ENCODE measurements at regions not wholly inside any gene's neighbourhood (a gene's known extent, or its start where the extent isn't known, plus 50 kb on each side); places are given as distances from the start of the nearest gene placed in this dataset.

DNA sequence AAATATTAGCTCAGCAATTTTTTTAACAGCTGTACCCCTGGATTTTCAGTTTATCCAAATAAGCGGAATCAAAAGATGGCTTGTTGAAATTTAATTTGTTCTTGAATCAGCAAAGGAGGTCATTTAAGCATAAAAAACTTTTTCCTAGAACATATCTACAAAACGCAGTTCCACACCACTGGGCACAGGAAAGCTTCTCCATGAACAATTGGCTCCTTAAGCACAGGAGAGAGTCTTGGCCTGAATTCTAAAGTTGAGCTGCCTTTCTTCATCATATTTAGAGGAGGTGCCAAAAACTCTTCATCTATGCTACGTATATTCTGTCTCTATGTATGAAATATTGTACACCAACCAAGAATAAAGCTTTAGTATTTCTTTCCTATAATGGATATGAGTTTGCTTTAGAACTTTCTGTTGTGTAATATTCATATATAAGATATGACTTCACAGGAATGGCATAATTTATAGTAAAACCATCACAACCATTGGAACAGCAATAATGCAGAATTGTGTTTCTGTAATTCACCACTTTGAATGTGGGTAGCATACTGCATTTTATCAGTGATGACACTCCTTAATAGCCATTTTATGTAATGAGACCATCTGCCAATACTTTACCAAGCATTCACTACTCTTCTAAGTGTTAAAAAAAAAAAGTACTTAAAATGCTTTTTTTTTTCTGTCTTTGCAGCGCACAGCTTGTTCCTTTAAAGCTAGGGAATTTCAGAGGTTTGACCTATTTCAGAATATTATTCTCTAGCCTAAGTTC is 263.7 kb downstream of the SLITRK6 start:
- no peak for DNase-seq

DNA sequence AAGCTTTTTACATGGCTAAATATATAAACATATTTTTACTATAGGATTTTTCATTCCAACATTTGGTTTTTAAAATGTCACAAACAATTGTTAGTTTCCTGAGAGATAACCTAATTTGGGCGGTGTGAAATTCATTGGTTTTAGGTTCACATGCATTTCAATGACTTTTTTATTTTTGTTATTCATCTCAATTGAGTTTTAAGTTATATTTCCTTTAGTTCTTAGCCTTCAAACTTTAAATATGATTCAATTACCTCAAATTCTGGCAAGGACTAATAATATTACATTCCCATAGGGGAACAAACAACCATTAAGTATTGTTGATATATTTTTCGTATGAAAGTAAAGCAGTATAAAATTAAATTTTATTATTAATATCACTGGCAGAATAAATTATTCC is 265.3 kb downstream of the SLITRK6 start:
- DNase-seq: no peak

DNA sequence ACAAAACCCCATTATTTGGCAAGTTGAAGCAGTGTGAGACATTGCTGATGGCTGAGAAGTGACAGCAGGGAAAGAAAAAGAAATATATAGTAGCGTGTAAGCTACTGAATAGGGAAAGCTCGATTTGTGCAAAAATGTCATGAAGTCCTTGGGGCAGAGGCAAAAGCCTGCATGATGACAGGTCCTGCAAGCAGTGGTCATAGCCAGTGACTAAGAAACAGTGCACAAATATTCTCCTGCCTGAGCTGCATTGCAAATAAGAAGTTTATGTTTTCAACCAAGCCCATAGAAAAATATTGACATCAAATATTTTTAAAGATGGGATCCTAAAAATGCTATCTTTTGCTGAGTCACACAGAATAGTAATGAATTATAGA is 270.0 kb downstream of the SLITRK6 start:
- DNase-seq: no peak

DNA sequence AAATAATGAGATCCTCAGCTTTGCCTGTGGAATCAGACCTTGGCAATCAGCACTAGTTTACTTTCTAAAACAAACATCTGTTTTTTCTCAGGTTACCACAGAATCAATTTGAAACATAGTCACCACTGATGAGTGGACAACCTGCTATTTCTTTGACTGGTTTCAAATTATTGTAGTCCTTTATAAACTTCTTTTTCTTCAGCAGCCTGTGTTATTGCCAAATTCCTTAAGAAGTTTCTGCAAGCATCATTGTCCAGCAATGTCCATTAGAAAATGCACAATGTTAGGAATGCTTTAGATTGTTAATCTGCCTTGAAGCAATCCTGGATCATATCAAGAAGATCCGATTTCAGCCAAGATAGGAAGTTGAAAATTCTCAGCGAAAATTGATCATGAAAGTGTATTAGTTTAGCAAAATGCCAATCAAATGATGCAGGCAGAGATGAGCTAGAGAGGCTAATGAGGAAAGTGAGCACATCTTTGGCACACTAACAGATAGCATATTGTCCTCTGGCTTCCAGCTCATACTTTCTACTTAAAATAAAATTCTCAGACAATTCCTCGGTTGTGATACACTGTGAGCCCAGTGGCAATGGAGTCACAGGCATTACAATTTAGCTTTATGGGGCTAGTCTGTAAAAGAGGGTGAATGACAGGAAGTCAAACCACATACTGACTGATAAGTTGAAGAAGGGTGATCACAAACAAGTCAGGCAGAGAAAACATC is 270.6 kb downstream of the SLITRK6 start:
- DNase-seq: no peak

DNA sequence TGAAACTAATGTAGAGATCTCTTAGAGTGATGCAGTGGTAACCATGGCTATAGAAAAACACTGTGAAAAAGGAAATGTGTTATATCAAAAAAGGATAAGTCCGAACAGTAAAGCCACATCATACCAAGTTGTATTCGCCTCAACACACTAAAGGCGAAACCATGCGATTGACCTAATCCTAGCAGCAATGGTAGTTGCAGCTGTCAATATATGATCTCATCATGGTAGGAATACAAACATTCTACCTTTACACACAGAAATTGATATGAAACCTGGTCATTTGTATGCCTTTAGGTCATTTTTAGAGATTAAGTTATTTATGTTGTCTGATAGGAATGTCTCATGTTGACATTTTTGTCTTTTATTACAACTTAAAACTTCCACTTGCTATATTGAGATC is 271.9 kb downstream of the SLITRK6 start:
- DNase-seq: no peak

DNA sequence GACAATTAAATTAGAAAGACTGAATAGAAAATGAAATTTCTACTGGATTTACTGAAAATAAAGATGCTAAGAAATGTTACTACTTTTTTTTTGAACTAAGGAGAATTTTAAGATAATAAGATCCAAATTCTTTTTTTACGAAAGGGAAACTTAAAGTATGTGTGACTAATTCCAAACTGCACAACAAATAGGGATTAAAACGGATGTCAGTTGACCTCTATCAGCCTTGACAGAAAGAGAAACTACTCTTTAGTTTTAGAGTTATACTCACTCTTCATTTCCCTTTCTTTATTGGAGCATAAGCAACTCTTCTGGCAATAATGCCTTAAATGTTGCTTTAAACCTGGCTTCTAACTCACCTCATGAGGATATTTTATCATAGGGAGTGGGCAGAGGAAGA is 273.8 kb downstream of the SLITRK6 start:
- no peak for DNase-seq

DNA sequence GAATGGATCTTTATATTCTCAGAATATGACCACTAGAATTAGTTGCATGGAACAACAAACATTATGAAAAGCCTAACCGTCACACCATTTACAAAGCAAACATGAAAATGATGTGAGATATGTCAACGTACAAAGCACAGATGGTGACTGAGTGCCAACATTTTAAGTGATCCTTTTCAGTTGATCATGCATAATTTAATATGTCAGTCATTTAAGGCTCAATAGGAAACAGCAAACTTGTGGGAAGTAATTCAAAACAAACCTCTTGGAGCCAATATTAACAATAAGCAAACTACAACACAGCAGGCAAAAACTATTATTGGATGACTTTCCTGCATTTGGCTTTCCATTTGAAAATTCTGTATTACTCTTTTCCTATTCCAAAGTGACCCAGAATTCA is 277.6 kb downstream of the SLITRK6 start:
- DNase-seq: peak; percentile 98

DNA sequence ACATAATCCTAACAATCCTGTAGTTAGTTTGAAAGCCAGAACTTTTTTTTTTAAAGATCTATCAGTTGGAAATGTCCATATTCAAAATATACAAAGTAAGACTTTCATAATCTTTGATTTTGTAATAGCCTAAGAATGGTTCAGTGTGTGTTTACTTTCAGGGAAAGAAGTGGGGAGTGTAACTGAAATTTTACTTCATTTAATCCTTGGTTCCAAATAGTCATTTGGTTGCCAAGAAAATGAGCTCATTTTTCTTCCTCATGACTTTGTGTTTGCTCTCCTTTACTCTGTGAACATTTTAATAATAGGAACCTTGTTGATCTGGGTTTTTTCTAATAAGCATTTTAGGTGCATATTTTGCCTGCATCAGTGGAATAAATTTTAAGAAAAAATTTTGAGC is 278.8 kb downstream of the SLITRK6 start:
- DNase-seq: no peak

DNA sequence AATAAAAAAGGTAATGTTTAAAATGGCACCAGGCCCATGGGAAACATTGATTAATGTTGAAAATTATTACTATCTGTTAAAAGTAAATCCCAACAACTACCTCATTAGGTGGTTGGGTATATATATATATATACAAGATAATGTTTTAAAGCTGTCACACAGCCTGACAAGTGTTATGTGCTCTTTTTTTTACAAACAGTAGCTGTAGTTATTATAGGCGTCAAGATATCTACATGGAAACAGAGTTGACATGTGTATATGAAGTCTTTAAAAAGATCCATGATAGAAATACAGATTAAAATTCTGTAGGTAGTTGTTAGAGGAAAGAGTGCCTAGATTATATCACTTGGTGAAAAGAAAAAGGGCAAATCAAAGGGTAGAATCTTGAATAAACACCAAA is 279.9 kb downstream of the SLITRK6 start:
- no peak for DNase-seq

DNA sequence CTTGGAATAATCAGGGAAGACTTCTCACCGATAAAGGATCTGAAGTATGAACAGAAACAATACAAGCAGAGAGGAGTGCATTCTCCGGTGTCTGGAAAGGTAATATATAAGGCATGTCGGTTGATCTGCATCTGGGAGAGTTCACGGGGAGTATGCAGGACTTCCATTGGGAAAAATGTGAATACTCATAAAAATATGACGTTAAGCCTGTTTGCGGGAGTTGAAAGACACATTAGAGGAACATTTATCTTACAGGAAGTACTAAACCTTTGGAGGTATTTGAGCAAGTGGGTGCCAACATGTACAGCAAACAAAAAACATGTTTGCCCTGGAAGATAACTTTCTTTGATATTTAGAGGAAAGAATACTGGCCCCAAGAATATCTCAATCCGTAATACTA is 286.8 kb downstream of the SLITRK6 start:
- DNase-seq: no peak

DNA sequence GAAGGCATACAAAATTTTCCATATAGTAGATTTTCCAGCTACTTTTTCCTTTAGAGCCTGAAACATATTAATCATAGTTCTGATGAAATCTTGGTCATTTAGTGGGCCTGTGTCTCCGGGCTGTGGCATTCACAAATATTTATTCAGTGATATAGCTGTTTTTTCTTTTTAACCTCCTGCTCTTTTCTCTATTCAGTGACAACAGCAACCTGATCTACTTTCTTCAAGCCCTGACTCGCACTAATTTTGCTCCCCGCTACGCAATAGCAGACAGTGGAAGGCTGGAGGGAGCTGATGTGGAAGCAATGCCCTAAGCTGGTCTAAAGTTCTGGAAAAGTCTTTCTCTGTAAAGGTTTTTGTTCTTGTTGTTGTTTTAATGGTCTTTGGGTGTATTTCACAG is 289.7 kb downstream of the SLITRK6 start:
- DNase-seq: no peak

DNA sequence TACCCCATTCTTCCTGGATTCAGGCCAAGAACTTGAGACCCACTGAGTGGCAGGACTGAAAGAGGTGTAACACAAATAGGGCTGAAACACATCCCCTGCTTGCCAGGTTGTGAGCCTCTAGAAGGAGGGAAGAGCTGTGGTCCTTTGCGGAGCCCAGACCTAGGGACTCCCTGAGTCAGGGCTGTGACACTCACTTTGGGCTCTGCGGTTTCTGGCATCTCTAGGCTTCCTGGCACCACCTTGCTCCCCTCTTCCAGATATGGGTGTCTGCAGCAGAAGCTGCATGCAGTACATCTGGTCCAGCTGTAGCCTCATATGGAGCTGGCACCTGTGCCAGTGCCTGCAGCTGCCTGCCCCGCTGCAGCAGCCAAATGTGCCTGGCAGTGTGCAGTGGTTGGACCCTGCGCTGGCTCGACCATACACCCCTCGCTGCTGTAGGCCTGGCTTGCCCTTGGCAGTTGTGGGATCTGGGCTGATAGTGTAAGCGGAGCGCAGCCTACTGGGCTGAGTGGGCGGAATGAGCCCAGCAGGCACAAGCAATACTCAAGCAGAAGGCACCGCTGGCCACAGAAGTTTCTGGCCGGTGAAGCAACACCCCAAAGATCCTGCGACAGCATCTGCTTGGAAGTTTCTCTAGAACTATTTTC is 290.4 kb downstream of the SLITRK6 start:
- DNase-seq: no peak

DNA sequence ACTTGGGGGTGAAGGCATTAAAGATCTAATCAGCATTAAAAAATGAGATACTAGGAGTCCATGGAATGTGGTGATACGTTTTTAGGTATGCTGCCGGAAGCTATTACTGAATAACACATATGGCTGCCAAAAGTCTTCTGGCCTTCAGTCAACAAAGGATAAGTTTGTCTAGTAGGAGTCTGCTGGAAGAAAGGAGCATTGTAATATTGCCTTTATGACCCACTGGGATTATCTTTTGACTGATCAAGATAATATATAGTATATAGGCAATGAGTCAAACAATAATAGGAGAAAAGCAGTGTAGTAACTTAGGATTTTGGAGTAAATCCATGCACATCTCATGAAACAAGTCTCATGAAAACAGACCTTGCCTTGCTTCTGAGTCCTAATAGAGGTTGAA is 295.4 kb downstream of the SLITRK6 start:
- no peak for DNase-seq

DNA sequence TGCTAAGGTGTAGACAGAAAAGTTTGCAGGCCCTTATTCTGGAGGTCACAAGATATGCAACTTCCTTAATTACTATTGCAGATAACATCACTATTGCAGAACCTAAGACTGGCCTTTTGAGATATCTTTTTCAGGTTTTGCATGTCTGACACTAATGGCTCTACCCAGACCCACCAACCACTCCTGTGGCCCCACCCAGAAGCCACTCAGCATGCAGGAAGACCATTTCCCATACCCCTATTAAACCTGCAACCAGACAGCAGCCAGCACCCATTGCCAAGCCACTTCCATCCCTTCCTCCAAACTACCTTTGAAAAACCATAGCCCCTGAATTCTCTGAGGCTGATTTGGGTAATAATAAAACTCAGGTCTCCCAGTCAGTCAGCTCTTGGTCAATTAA is 297.6 kb downstream of the SLITRK6 start:
- DNase-seq: no peak

DNA sequence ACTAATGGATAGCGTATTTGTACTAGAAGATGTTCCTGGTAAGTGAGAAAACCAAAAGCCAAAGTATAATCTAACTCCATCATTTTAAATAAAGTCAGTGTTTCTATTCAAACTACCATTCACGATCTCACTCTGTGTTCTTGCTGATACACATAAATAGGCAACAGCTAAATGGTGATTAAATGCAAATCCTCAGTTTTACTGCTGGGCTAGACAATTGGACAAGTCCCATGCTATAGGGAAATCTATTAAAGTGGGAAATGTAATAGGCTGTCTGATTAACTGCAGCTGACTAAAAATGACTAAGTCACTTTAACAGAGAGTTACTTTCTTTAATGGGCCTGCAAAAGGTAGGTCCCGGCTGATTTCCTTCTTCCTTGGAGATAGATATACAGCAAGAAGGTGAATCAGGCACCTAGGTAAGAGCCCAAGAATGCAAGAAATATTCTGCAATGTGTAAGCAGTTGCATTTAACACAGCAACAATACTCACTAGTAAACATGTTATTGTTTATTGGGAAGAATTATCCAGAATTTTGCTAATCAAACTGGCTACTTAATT is 298.4 kb downstream of the SLITRK6 start:
- DNase-seq: no peak

DNA sequence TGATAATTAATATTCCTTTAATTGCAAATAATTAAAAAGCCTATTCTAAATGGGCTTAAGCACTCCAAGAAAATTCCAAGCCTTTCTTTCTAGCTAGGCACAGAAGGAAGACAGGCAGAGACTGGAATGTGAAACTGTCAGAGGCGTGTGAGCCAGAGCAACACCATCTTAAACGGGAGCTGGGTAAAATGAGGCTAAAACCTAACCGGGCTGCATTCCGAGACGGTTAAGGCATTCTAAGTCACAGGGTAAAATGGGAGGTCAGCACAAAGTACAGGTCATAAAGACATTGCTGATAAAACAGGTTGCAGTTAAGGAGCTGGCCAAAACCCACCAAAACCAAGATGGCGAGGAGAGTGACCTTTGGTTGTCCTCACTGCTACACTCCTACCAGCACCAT is 300.4 kb downstream of the SLITRK6 start:
- no peak for DNase-seq

DNA sequence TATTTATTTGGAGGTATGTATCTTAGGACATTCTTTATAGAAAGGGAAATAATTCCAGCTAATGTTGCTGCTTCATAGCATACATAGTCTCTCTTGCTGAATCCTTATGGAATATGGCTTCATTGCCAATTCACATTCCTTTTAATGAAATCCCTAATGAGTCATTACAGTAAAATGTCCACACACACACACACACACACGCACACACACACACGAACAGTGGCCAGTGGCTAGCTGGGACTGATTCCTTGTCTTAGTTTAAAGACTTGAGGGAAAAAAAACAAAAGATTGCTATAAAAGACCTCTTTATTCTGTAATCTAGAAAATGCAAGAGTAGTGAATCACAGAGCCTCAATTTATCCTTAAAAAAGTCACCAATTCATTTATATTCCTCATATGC is 301.6 kb downstream of the SLITRK6 start:
- no peak for DNase-seq

DNA sequence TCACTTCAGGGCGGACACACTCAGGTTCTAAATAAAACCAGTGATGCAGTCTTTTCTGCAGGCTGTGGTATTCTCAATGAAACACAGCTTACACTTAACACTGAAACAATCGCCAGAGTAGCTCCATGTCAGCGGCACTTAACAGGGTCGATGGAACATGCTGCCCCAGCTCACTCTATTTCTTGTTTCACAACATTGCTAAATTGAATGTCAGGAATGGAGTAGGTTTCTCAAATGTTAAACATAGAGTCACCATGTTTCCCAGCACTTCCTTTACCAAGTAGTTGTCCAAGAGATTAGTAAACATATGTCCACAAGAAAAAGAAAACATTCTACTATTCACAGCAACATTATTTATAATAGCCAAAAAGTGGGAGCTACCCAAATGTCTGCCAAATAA is 306.9 kb downstream of the SLITRK6 start:
- DNase-seq: no peak

DNA sequence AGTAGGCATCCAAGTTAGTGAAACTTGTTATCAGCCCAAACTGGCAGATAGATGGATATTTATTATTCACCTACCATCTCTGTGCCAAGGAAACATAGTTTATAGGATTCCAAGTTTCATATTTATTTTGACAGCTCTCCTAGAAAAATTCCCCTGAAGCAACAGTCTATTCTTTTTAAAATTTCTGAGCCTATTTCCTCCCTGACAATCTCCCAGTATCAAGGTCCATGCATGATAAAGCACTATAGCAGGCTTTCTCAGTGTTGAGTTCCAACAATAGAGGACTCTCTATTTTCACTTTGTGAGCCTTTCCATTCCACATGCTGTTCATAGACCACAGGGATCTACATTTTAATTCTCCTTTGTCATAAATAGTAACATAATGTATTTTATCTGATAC is 312.6 kb downstream of the SLITRK6 start:
- DNase-seq: no peak

DNA sequence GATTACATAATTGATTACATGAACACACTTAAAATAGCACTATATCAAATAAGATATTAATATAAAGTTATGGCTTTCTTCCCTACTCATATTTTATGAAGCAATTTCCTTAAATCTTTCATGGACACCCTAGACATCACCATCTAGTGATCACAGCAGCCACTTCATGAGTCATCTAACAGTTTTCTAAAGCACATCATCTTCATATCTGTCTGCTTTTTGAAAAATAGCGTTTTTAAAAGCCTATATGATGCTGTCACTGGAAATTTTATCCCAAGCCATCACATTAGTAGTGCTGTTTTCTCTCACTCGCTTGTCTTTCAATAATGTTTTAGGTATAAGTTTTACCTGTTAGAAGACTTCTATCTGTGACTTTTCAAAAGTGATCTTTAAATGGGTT is 326.1 kb downstream of the SLITRK6 start:
- DNase-seq: no peak

DNA sequence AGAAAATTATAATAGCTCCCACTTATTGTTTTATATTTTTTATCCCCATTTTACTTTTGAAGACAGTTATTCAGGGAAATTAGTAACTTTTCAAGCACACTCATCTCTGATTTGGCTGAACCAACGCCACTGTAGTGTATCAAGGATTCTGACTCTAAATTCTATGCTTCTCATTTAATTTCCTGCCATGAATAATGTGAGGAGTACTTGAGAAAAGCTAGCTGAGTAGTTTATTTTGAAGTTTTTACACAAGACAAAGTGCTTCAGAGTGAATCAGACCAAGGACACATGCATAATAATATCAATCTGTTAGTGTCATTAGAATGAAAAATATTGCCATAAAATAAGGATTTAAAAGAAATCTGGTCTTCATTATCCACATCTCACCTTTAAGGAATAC is 329.9 kb downstream of the SLITRK6 start:
- no peak for DNase-seq

DNA sequence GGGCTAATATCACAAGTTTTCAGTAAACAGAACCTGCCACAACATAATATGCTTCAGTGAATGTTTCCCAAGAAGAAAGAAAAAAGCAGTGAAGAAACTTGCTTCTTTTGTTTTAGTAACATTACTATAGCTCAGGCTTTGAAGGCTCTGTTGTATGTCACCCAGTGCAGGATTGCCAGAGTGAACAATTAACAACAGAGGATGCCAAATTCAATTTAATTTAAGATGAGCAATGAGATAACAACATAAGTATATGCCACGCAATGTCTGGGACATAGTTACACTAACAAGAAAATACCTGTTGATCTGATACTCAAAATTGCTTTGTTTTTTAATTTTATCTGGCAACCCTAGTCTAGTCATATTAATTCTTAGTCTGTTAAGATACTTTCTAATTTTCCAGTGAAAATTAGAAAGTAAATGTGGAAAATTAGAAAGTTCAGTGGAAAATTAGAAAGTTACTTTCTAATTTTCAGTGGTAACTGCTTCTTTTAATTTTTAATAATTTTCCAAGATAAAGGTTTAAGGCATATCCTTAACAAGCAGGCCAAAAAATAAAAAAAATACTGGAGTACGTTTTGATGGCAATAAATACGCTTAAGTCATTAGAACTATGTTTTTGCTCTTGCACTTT is 336.3 kb downstream of the SLITRK6 start:
- no peak for DNase-seq

DNA sequence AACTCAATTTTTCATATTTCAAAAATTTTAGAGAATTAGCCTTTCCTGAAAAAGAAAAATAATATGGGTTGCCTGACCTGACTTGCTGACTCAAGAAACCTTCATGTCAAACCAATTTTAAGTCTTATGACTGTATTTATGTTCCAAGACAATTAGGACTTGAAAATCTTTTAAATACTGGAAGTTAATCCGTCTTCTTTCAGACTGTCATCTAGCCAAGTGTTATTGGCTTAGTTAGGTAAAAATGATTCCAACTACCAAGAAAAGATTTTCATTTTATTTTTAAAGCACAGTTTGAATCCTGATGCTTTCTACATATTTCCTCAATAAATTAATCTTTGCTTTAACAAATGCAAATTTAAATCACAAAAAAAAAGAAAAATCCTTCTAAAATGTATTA is 337.6 kb downstream of the SLITRK6 start:
- DNase-seq: no peak

DNA sequence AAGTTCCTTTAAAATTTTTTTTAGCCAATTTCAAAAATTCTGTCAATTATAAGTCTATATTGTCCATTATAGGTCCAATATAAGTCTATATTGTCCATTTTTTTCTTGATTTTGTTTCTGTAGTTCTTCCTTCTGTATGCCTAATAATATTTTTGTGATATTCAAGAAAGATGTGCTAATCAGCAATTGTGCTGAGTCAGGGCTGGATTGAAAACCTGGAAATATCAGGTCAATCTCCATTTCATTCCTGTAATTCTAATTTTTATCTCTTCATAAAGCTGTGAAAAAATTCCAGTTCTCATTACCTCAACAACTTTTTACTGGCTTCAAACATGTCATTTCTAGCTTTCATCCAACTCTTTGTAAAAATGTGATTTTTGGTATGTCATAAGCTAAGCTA is 353.7 kb downstream of the SLITRK6 start:
- no peak for DNase-seq
